D721Med (cell line): ENCODE measurements at regions not wholly inside any gene's neighbourhood (a gene's known extent, or its start where the extent isn't known, plus 50 kb on each side); places are given as distances from the start of the nearest gene placed in this dataset.

Experiments used
- DNase-seq: peaks from one replicate; pipeline ENCODE4 v3.0.0; 2011; ENCODE audit warnings: low spot score; ENCODE audit not compliant: insufficient read length
- FAIRE-seq: peaks from 2 replicates; lab custom pipeline; 2011; peaks lifted over from hg19 to GRCh38; lab: Jason Lieb, UNC
- CTCF ChIP-seq: IDR thresholded peaks from 2 replicates; pipeline ENCODE4 v1.5.1; 2012; ENCODE audit warnings: mild to moderate bottlenecking, control low read depth; ENCODE audit not compliant: insufficient read depth; ENCODE audit errors: missing control alignments

- no peak for FAIRE-seq
These were observed 827.6 kb upstream of the ADGRL2 start for GRCh38 chr1:80973101-80973500.

GRCh38 chr1:80966266-80966665 lies 834.5 kb upstream of the ADGRL2 start:
- DNase-seq (no peak), FAIRE-seq (no peak)
- no peak for TF ChIP-seq CTCF

More at GRCh38 chr1:80973101-80973500, 827.6 kb upstream of the ADGRL2 start:
- DNase-seq = no peak
- TF ChIP-seq CTCF = no peak

- no peak for TF ChIP-seq CTCF
- DNase-seq = no peak
- FAIRE-seq = no peak
These were observed 838.2 kb upstream of the ADGRL2 start for GRCh38 chr1:80962564-80962963.

- DNase-seq (no peak), FAIRE-seq (no peak)
- no peak for TF ChIP-seq CTCF
These were observed 839.1 kb upstream of the ADGRL2 start for GRCh38 chr1:80961464-80962190.

- FAIRE-seq (no peak), DNase-seq (no peak)
- TF ChIP-seq CTCF = no peak
These were observed 867.4 kb upstream of the ADGRL2 start for GRCh38 chr1:80933346-80933745.

- FAIRE-seq = no peak
- TF ChIP-seq CTCF = no peak
- no peak for DNase-seq
These were observed 869.6 kb upstream of the ADGRL2 start for GRCh38 chr1:80931178-80931577.

GRCh38 chr1:80929868-80930508 lies 870.7 kb upstream of the ADGRL2 start:
- no peak for FAIRE-seq
- DNase-seq = no peak
- TF ChIP-seq CTCF = no peak
